ENCODE measurements at regions not wholly inside any gene's neighbourhood (a gene's known extent, or its start where the extent isn't known, plus 50 kb on each side); places are given as distances from the start of the nearest gene placed in this dataset.

DNA sequence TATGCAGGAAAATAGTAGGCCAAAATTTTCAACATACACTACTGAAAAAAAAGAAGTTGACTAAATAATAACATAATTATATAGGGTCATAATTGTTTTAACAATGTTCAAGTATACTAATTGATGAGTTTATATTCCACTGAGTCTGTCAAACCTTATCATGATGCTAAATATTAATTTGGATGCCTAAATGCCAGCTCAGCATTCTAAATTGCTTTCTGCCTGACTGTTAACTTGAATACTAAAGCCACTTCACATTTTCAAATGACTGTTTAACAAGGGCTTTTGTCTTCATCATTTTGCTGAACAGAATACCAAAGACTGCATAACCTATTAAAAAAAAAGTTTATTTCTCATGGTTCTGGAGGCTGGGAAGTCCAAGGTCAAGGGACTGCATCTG, 232.8 kb downstream of the DOK5 start:
- TF ChIP-seq CTCF (IDR thresholded peaks at IDR 0.05): no peak
- TF ChIP-seq POLR2A (IDR thresholded peaks at IDR 0.05): no peak
- TF ChIP-seq EP300 (IDR thresholded peaks at IDR 0.05): no peak
- no peak for TF ChIP-seq POLR2AphosphoS5 (IDR thresholded peaks at IDR 0.05)
